Neural crest cell (in vitro differentiated cells): ENCODE measurements at regions not wholly inside any gene's neighbourhood (a gene's known extent, or its start where the extent isn't known, plus 50 kb on each side); places are given as distances from the start of the nearest gene placed in this dataset.

Source experiments
- DNase-seq: peaks from one replicate; pipeline ENCODE4 v3.0.0; 2021; ENCODE audit warnings: low read depth, mixed read lengths, low spot score
- H3K27ac Mint-ChIP-seq: one replicate; pipeline ENCODE4 v1.8.0; 2021; ENCODE audit warnings: mild to moderate bottlenecking, mixed read lengths; ENCODE audit not compliant: unreplicated experiment
- H3K27me3 Mint-ChIP-seq: 2 replicates; pipeline ENCODE4 v1.8.0; 2021; ENCODE audit warnings: low read depth, mild to moderate bottlenecking, mixed read lengths
- H3K36me3 Mint-ChIP-seq: 2 replicates; pipeline ENCODE4 v1.8.0; 2021; ENCODE audit warnings: low read depth, mild to moderate bottlenecking, mixed read lengths
- H3K4me1 Mint-ChIP-seq: 2 replicates; pipeline ENCODE4 v1.8.0; 2021; ENCODE audit warnings: mixed read lengths
- H3K4me3 Mint-ChIP-seq: one replicate; pipeline ENCODE4 v1.8.0; 2021; ENCODE audit warnings: mild to moderate bottlenecking, mixed read lengths
- H3K9me3 Mint-ChIP-seq: 2 replicates; pipeline ENCODE4 v1.8.0; 2021; ENCODE audit warnings: mixed read lengths
- TF ChIP-seq, protein P1 (sequence below): fragments of 200-600 bp; sonication (generic); conservative IDR thresholded peaks from 2 replicates; pipeline ENCODE4 v1.5.0; 2021; ENCODE audit warnings: antibody characterized with exemption, mild to moderate bottlenecking

DNA sequence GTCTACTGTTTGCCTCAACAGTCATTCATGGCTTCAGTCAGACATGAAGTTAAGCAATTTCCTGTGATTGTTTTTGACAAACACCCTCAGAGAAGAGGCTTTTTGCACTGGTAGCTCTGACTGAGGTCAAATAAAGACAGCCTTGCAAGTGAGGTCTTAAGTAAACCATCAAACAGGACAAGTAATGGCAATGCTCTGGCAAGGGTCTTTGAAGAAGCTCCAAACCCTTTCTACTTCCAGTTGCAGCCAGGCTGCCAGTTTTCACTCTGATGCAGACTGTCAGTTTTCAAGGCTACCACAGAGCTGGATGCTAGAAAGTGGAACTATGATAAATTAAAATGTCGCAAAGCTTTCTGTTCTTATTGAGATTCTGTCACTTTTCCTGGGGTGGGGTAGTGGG is 421.5 kb upstream of the PTGER4 start:
- H3K9me3 Mint-ChIP-seq, result no peaks in the 10 kb centered on the region
- no peaks in the 10 kb centered on the region for H3K27me3 Mint-ChIP-seq
- no peak for DNase-seq
- H3K27ac Mint-ChIP-seq, result no peak overlapping the region
- no peaks in the 10 kb centered on the region for H3K36me3 Mint-ChIP-seq
- H3K4me3 Mint-ChIP-seq, result no peak overlapping the region
- TF ChIP-seq, protein P1, sequence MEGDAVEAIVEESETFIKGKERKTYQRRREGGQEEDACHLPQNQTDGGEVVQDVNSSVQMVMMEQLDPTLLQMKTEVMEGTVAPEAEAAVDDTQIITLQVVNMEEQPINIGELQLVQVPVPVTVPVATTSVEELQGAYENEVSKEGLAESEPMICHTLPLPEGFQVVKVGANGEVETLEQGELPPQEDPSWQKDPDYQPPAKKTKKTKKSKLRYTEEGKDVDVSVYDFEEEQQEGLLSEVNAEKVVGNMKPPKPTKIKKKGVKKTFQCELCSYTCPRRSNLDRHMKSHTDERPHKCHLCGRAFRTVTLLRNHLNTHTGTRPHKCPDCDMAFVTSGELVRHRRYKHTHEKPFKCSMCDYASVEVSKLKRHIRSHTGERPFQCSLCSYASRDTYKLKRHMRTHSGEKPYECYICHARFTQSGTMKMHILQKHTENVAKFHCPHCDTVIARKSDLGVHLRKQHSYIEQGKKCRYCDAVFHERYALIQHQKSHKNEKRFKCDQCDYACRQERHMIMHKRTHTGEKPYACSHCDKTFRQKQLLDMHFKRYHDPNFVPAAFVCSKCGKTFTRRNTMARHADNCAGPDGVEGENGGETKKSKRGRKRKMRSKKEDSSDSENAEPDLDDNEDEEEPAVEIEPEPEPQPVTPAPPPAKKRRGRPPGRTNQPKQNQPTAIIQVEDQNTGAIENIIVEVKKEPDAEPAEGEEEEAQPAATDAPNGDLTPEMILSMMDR, result no peak
- H3K4me1 Mint-ChIP-seq, result no peaks in the 10 kb centered on the region

DNA sequence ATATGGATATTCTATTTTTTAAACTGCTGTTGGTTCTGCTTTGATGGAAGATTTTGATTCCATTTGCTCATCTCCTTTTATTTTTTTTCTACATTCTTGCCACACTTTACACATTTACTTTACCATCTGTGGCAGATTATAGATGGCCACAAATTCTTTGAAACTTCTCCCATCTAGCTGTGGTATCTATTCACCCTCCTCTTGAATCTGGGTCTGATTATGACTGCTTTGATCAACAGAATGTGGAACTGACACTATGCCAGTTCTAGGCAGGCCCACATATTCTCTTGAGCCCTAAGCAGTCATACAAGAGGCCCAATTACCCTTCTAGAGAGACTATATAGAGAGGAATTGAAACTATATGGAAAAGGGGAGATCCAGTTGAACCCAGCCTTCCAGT is 439.0 kb upstream of the PTGER4 start:
- Mint-ChIP-seq H3K36me3 (no peaks in the 10 kb centered on the region), H3K27ac (no peak overlapping the region), H3K9me3 (no peaks in the 10 kb centered on the region), H3K27me3 (no peaks in the 10 kb centered on the region), H3K4me3 (no peak overlapping the region), H3K4me1 (no peaks in the 10 kb centered on the region)
- TF ChIP-seq, protein P1, result no peak
- no peak for DNase-seq

DNA sequence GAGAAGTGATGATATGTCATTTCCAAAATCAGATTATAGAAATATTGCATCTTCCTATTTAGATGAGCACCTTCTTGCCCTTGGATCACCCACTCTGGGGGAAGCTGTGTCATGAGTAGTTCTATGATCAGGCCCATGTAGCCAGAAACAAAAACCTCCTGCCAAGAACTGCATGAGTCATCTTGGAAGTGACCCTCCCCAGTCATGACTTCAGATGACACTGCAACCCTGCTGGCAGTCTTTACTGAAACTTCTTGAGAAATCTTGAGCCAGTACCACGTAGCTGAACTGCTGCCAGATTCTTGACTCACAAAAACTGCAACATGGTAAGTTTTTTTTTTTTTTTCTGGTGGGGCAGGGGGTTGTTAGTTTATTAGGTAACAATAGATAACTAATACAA is 439.6 kb upstream of the PTGER4 start:
- DNase-seq, result no peak
- Mint-ChIP-seq H3K36me3 (no peaks in the 10 kb centered on the region), H3K9me3 (no peaks in the 10 kb centered on the region), H3K4me1 (no peaks in the 10 kb centered on the region), H3K27me3 (no peaks in the 10 kb centered on the region), H3K27ac (no peak overlapping the region), H3K4me3 (no peak overlapping the region)
- TF ChIP-seq, protein P1, result no peak

DNA sequence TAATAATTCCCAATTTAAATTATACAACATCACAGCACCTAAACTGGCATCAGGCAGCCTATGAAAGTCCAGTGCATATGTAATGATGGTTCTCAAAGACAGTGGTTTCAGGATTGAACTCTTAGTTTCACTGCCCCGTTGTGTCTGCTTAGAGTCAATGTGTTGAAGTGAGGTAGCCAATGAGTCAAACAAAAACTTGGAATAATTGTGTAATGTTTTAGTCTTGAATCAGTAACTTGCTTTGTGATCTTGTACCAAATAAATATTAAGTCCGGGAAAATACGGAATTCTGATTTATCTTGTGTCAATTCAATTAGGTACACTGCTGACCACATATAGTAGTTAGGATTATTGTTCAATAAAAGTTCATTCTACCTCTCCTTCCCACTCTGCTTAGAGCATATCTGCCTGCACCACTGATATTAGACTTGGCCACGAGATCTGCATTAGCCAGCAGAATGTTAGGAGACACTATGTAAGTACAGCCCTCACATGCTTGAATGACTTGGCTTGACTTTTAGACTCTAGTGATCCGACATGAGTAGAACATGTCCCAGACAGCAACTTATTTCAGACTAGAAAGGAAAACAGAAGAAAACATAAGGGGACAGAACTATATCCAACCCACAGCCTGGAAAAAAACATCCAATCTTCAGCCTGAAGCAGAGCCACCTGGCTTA is 441.5 kb upstream of the PTGER4 start:
- TF ChIP-seq, protein P1, result no peak
- Mint-ChIP-seq H3K36me3 (no peaks in the 10 kb centered on the region), H3K27me3 (no peaks in the 10 kb centered on the region), H3K27ac (no peak overlapping the region), H3K9me3 (no peaks in the 10 kb centered on the region), H3K4me3 (no peak overlapping the region), H3K4me1 (no peaks in the 10 kb centered on the region)
- DNase-seq, result no peak

DNA sequence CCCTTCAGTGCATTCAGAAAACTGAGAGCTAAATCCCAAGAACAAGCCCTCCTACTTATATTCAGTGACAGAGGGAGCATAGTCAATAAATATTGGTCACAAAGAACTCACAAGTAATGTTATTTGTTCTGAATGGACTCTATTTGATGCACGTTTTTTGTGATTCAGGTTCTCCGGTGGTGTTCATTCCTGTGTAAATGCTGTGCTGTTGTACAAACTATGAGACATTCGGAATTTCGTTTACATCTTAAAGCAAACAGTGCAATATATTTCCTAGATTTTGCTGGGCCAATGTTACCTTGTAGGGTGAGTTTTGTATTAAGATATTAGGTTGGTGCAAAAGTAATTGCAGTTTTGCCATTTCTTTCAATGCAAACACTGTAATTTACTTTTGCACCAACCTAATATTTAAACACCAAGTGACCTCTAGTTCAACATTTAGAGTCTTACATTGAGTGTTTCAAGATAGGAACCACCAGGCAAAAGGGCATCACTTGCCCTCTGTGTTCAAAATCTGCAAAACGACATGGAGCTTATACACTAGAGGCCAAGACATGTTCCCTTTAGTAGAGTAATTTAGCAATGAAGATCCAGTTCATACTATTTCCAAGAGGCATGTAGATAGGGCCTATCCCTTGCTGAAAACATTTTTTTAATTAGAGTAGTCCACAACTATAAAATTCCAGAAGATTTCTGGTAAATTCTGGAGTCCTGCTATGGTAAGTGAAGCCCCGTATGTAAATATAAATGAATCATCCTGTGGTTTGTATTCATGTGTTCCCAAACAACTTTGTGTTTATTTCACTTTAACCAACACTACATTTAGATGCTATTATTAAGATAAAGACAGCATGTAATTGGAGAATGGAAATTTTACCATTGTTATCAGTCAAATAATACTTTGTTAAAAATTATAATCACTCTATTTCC is 444.0 kb upstream of the PTGER4 start:
- DNase-seq, result no peak

More for the DNA sequence above, 444.0 kb upstream of the PTGER4 start:
- Mint-ChIP-seq H3K4me3 (no peak overlapping the region), H3K4me1 (no peaks in the 10 kb centered on the region), H3K36me3 (no peaks in the 10 kb centered on the region), H3K9me3 (no peaks in the 10 kb centered on the region), H3K27ac (no peak overlapping the region), H3K27me3 (no peaks in the 10 kb centered on the region)
- TF ChIP-seq, protein P1, result no peak
